ENCODE measurements at regions not wholly inside any gene's neighbourhood (a gene's known extent, or its start where the extent isn't known, plus 50 kb on each side); places are given as distances from the start of the nearest gene placed in this dataset.
A peak's percentile ranks its signal among the peaks of the same experiment; 100 is the strongest.
"Not testable (repeated sequence)": the region's sequence is repeated elsewhere in the genome, so short reads cannot be mapped to it uniquely, and the experiment has no call there.

- no peak for DNase-seq
Observed at GRCh38 chr10:61078542-61079275, 134.7 kb upstream of the RHOBTB1 start.

- DNase-seq, result peak; percentile 59
Observed at GRCh38 chr10:61076572-61077114, 132.7 kb upstream of the RHOBTB1 start.

- no peak for DNase-seq
Observed at GRCh38 chr10:61073391-61073790, 129.4 kb upstream of the RHOBTB1 start.

GRCh38 chr10:61071580-61071979 is 127.6 kb upstream of the RHOBTB1 start:
- DNase-seq, result no peak

GRCh38 chr10:61068471-61068870 is 124.5 kb upstream of the RHOBTB1 start:
- DNase-seq, result no peak

GRCh38 chr10:61067671-61068336 is 123.8 kb upstream of the RHOBTB1 start:
- DNase-seq, result no peak

GRCh38 chr10:61066661-61067344 is 122.8 kb upstream of the RHOBTB1 start:
- no peak for DNase-seq

- no peak for DNase-seq
Observed at GRCh38 chr10:61065051-61065450, 121.1 kb upstream of the RHOBTB1 start.

- no peak for DNase-seq
Observed at GRCh38 chr10:61064356-61064755, 120.4 kb upstream of the RHOBTB1 start.

GRCh38 chr10:61063901-61064300 is 119.9 kb upstream of the RHOBTB1 start:
- DNase-seq, result no peak

GRCh38 chr10:61063034-61063433 is 119.0 kb upstream of the RHOBTB1 start:
- no peak for DNase-seq

- no peak for DNase-seq
Observed at GRCh38 chr10:61061923-61062504, 118.0 kb upstream of the RHOBTB1 start.

- DNase-seq, result no peak
Observed at GRCh38 chr10:61059636-61060035, 115.7 kb upstream of the RHOBTB1 start.

GRCh38 chr10:61052469-61053205 is 108.7 kb upstream of the RHOBTB1 start:
- DNase-seq, result no peak

- no peak for DNase-seq
Observed at GRCh38 chr10:61051344-61051743, 107.4 kb upstream of the RHOBTB1 start.

- DNase-seq, result no peak
Observed at GRCh38 chr10:61050120-61050745, 106.2 kb upstream of the RHOBTB1 start.

GRCh38 chr10:61049386-61049785 is 105.4 kb upstream of the RHOBTB1 start:
- no peak for DNase-seq

- DNase-seq, result no peak
Observed at GRCh38 chr10:61047788-61048560, 104.0 kb upstream of the RHOBTB1 start.

GRCh38 chr10:61047081-61047480 is 103.1 kb upstream of the RHOBTB1 start:
- no peak for DNase-seq

- not testable (repeated sequence) for DNase-seq
Observed at GRCh38 chr10:61045480-61045879, 101.5 kb upstream of the RHOBTB1 start.

- no peak for DNase-seq
Observed at GRCh38 chr10:61042533-61042932, 98.5 kb upstream of the RHOBTB1 start.
